Keratinocyte (primary cell): ENCODE measurements at regions not wholly inside any gene's neighbourhood (a gene's known extent, or its start where the extent isn't known, plus 50 kb on each side); places are given as distances from the start of the nearest gene placed in this dataset.

ENCODE experiments used
- DNase-seq: peaks from one replicate; pipeline ENCODE4 v3.0.0-alpha.2; 2011; ENCODE audit warnings: low read depth, missing footprints, low spot score
- FAIRE-seq: peaks from 2 replicates; lab custom pipeline; 2011; peaks lifted over from hg19 to GRCh38; lab: Jason Lieb, UNC
- H2AFZ ChIP-seq: 2 replicates; pipeline ENCODE4 v1.6.0; 2012; ENCODE audit warnings: low read length, control low read depth, inconsistent platforms; ENCODE audit not compliant: control insufficient read depth
- H3K27ac ChIP-seq: 2 replicates; pipeline ENCODE4 v1.5.1; 2011; ENCODE audit warnings: low read length; ENCODE audit not compliant: control insufficient read depth, insufficient read depth
- H3K27me3 ChIP-seq: 3 replicates; pipeline ENCODE4 v1.6.0; 2011; ENCODE audit warnings: low read length; ENCODE audit not compliant: control insufficient read depth, insufficient read depth; ENCODE audit errors: extremely low read depth
- H3K36me3 ChIP-seq, 2 experiments: 2 replicates in 1 of 2; 3 replicates in 1 of 2; pipeline ENCODE4 v1.5.1; 2011; ENCODE audit warnings: low read length in 2 of 2, mild to moderate bottlenecking in 1 of 2; ENCODE audit not compliant: control insufficient read depth in 2 of 2, insufficient read depth in 2 of 2; ENCODE audit errors: extremely low read depth in 1 of 2
- H3K4me1 ChIP-seq: 3 replicates; pipeline ENCODE4 v1.5.1; 2011; ENCODE audit warnings: low read length; ENCODE audit not compliant: control insufficient read depth, insufficient read depth; ENCODE audit errors: extremely low read depth
- H3K4me2 ChIP-seq: 3 replicates; pipeline ENCODE4 v1.6.0; 2011; ENCODE audit warnings: low read depth, low read length; ENCODE audit not compliant: control insufficient read depth, insufficient read depth; ENCODE audit errors: extremely low read depth
- H3K4me3 ChIP-seq, 3 experiments: fragments of 200-600 bp in 1 of 3; sonication (generic) in 1 of 3; 2 replicates in 2 of 3; 3 replicates in 1 of 3; pipeline ENCODE4 v1.5.1; 2011 to 2016; ENCODE audit warnings: low read length in 3 of 3, mild to moderate bottlenecking in 3 of 3, control low read depth in 2 of 3, inconsistent platforms in 1 of 3, low read depth in 1 of 3, mixed read lengths in 1 of 3, mixed run types in 1 of 3, moderate library complexity in 1 of 3; ENCODE audit not compliant: control insufficient read depth in 2 of 3, insufficient read depth in 2 of 3; ENCODE audit errors: extremely low read depth in 1 of 3
- H3K79me2 ChIP-seq: 2 replicates; pipeline ENCODE4 v1.6.0; 2012; ENCODE audit warnings: low read length; ENCODE audit not compliant: control insufficient read depth, insufficient read depth
- H3K9ac ChIP-seq: 3 replicates; pipeline ENCODE4 v1.6.0; 2011; ENCODE audit warnings: low read length; ENCODE audit not compliant: control insufficient read depth, insufficient read depth; ENCODE audit errors: extremely low read depth
- H3K9me1 ChIP-seq: 3 replicates; pipeline ENCODE4 v1.6.0; 2011; ENCODE audit warnings: low read length; ENCODE audit not compliant: control insufficient read depth, insufficient read depth; ENCODE audit errors: extremely low read depth
- H3K9me3 ChIP-seq: 2 replicates; pipeline ENCODE4 v1.5.1; 2012; ENCODE audit warnings: low read depth, low read length; ENCODE audit not compliant: control insufficient read depth
- H4K20me1 ChIP-seq: 3 replicates; pipeline ENCODE4 v1.6.0; 2011; ENCODE audit warnings: low read length; ENCODE audit not compliant: control insufficient read depth, insufficient read depth; ENCODE audit errors: extremely low read depth
- EZH2 ChIP-seq: IDR thresholded peaks from one replicate; pipeline ENCODE4 v1.6.1; 2012; ENCODE audit warnings: inconsistent platforms, mild to moderate bottlenecking, low read length, moderate library complexity
- dilution Hi-C: fragments of 300-500 bp; cut with MboI; formaldehyde crosslinking; loops from one replicate; pipeline ENCODE4 v1.7.0; 2020; ENCODE audit warnings: low sequenced_read_pairs; ENCODE audit not compliant: extremely low pct_ligation_motif_present
- TF ChIP-seq, protein P1 (sequence below), 3 experiments: IDR thresholded peaks in 1 of 3; conservative IDR thresholded peaks in 1 of 3; optimal IDR thresholded peaks in 1 of 3; 2 replicates in 2 of 3; 3 replicates in 1 of 3; pipeline versions ENCODE3 to v1.5.1; 2011; ENCODE audit warnings: low read length in 3 of 3, mild to moderate bottlenecking in 3 of 3, moderate library complexity in 2 of 3, control low read depth in 1 of 3, inconsistent platforms in 1 of 3; ENCODE audit not compliant: insufficient read depth in 2 of 3; ENCODE audit errors: extremely low read depth in 1 of 3

DNA sequence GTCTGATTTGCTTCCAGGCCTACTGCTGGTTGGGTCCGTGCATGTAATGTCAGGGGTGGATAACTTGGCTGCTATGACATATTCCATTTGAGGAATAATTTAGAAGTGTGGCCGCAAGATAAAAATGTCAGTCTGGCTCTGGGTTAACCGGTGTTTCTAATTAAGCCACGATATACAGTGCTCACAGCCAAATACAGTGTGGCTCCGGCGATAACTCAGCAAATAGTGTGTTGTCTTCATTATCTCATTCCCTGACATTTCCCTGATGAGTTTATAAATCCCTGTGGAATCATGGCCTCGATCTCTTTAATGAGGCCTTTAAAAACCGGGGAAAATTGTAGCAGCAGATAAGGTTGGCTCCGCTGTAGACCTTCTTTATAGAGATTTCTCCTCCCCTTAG lies 1125.0 kb downstream of the TYW1 start:
- Histone ChIP-seq H3K27ac (no peak overlapping the region), H3K4me2 (no peak overlapping the region), H3K79me2 (no peaks in the 10 kb centered on the region), H4K20me1 (no peaks in the 10 kb centered on the region), H3K9me3 (peaks cover 3% of the 10 kb centered on the region), H3K4me3 (no peak overlapping the region), H3K9me1 (no peaks in the 10 kb centered on the region), H3K9ac (no peak overlapping the region), H3K27me3 (no peaks in the 10 kb centered on the region), H3K36me3 (no peaks in the 10 kb centered on the region), H2AFZ (no peak overlapping the region), H3K4me1 (no peaks in the 10 kb centered on the region)
- no peak for FAIRE-seq
- TF ChIP-seq, protein P1, sequence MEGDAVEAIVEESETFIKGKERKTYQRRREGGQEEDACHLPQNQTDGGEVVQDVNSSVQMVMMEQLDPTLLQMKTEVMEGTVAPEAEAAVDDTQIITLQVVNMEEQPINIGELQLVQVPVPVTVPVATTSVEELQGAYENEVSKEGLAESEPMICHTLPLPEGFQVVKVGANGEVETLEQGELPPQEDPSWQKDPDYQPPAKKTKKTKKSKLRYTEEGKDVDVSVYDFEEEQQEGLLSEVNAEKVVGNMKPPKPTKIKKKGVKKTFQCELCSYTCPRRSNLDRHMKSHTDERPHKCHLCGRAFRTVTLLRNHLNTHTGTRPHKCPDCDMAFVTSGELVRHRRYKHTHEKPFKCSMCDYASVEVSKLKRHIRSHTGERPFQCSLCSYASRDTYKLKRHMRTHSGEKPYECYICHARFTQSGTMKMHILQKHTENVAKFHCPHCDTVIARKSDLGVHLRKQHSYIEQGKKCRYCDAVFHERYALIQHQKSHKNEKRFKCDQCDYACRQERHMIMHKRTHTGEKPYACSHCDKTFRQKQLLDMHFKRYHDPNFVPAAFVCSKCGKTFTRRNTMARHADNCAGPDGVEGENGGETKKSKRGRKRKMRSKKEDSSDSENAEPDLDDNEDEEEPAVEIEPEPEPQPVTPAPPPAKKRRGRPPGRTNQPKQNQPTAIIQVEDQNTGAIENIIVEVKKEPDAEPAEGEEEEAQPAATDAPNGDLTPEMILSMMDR (optimal IDR thresholded peaks at IDR 0.05 in 1 of 3, IDR thresholded peaks at IDR 0.05 in 1 of 3, conservative IDR thresholded peaks at IDR 0.05 in 1 of 3; ENCODE audit: extremely low read depth in 1 of 3, insufficient read depth in 2 of 3, low read length in 3 of 3), result no peak
- TF ChIP-seq EZH2, result no peak
- dilution Hi-C loops, result no loop called here
- no peak for DNase-seq

DNA sequence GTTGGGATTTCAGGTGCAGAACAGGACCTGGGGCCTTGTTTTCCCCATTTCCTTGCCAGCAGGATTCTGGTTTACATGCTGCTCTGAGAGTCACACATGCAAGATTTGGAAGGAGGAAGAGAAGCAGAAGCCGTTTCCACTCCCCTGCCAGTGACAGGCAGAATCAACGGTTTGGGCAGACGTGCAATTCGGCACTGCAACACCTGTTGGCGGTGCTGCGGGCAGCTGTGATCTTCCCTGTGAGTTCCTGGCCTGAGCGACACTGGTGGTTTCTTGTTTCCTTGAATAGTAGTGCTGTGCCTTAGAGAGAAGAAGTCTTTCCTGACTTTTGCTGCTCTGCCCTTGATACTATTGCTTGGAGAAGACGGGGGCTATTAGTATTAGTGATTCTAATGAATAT lies 1126.2 kb downstream of the TYW1 start:
- H3K9me3 ChIP-seq, result peaks cover 3% of the 10 kb centered on the region
- H2AFZ ChIP-seq, result no peak overlapping the region
- no peak overlapping the region for H3K27ac ChIP-seq
- DNase-seq, result no peak
- H3K4me3 ChIP-seq, result no peak overlapping the region
- H4K20me1 ChIP-seq, result no peaks in the 10 kb centered on the region
- H3K9ac ChIP-seq, result no peak overlapping the region
- H3K36me3 ChIP-seq, result no peaks in the 10 kb centered on the region
- no peaks in the 10 kb centered on the region for H3K79me2 ChIP-seq
- H3K9me1 ChIP-seq, result no peaks in the 10 kb centered on the region
- dilution Hi-C loops, result no loop called here
- no peak overlapping the region for H3K4me2 ChIP-seq
- FAIRE-seq, result no peak
- H3K27me3 ChIP-seq, result no peaks in the 10 kb centered on the region
- no peak for TF ChIP-seq EZH2
- H3K4me1 ChIP-seq, result no peaks in the 10 kb centered on the region

- Histone ChIP-seq H3K9ac (no peak overlapping the region), H3K36me3 (no peaks in the 10 kb centered on the region), H2AFZ (no peak overlapping the region), H3K27ac (no peak overlapping the region), H3K79me2 (no peaks in the 10 kb centered on the region), H3K27me3 (no peaks in the 10 kb centered on the region), H3K9me1 (no peaks in the 10 kb centered on the region), H3K4me1 (no peaks in the 10 kb centered on the region), H3K4me2 (no peak overlapping the region), H3K9me3 (no peaks in the 10 kb centered on the region), H3K4me3 (no peak overlapping the region), H4K20me1 (no peaks in the 10 kb centered on the region)
- dilution Hi-C loops, result no loop called here
- no peak for FAIRE-seq
- DNase-seq, result no peak
- TF ChIP-seq, protein P1 (optimal IDR thresholded peaks at IDR 0.05 in 1 of 3, IDR thresholded peaks at IDR 0.05 in 1 of 3, conservative IDR thresholded peaks at IDR 0.05 in 1 of 3; ENCODE audit: extremely low read depth in 1 of 3, insufficient read depth in 2 of 3, low read length in 3 of 3), result no peak
- no peak for TF ChIP-seq EZH2
These were observed 1128.5 kb downstream of the TYW1 start for GRCh38 chr7:68125168-68125567.
